Neuronal stem cell (in vitro differentiated cells): ENCODE measurements at regions not wholly inside any gene's neighbourhood (a gene's known extent, or its start where the extent isn't known, plus 50 kb on each side); places are given as distances from the start of the nearest gene placed in this dataset.

Experiments used
- DNase-seq: peaks from one replicate; pipeline ENCODE4 v3.0.0-alpha.2; 2013; ENCODE audit warnings: low spot score
- H2AFZ ChIP-seq: one replicate; pipeline ENCODE4 v1.6.1; 2013; ENCODE audit warnings: mild to moderate bottlenecking, low read length, inconsistent platforms
- H2AK5ac ChIP-seq: 2 replicates; pipeline ENCODE4 v1.6.1; 2013; ENCODE audit warnings: low read depth, mild to moderate bottlenecking, inconsistent platforms, low read length, moderate library complexity, mixed read lengths
- H2BK120ac ChIP-seq: 2 replicates; pipeline ENCODE4 v1.6.1; 2013; ENCODE audit warnings: low read depth, mild to moderate bottlenecking, inconsistent platforms, low read length, moderate library complexity, mixed read lengths
- H2BK12ac ChIP-seq: one replicate; pipeline ENCODE4 v1.6.1; 2013; ENCODE audit warnings: low read length, inconsistent platforms
- H2BK15ac ChIP-seq: 2 replicates; pipeline ENCODE4 v1.6.1; 2013; ENCODE audit warnings: mild to moderate bottlenecking, low read length, inconsistent platforms, mixed read lengths
- H2BK5ac ChIP-seq: one replicate; pipeline ENCODE4 v1.6.1; 2013; ENCODE audit warnings: inconsistent platforms, mild to moderate bottlenecking, low read length, moderate library complexity
- H3K14ac ChIP-seq: one replicate; pipeline ENCODE4 v1.6.1; 2013; ENCODE audit warnings: low read length, inconsistent platforms
- H3K18ac ChIP-seq: 2 replicates; pipeline ENCODE4 v1.6.1; 2013; ENCODE audit warnings: low read length, inconsistent platforms
- H3K23ac ChIP-seq: 2 replicates; pipeline ENCODE4 v1.6.1; 2013; ENCODE audit warnings: low read depth, mild to moderate bottlenecking, mixed read lengths, low read length, inconsistent platforms; ENCODE audit not compliant: poor library complexity
- H3K27ac ChIP-seq: replicated peaks from 3 replicates; pipeline ENCODE4 v1.5.1; 2013; ENCODE audit warnings: low read length, inconsistent platforms
- H3K27me3 ChIP-seq, 3 experiments: 2 replicates each; pipeline ENCODE4 v1.6.1; 2013; ENCODE audit warnings: low read length in 3 of 3, mild to moderate bottlenecking in 2 of 3, inconsistent platforms in 1 of 3, low read depth in 1 of 3, mixed read lengths in 1 of 3, moderate library complexity in 1 of 3; ENCODE audit not compliant: control insufficient read depth in 3 of 3, insufficient read depth in 3 of 3
- H3K36me3 ChIP-seq, 2 donors: replicated peaks in 1 of 2; 2 replicates each; pipeline ENCODE4 v1.6.1; 2013; ENCODE audit warnings: low read length in 2 of 2; ENCODE audit not compliant: control insufficient read depth in 2 of 2, insufficient read depth in 2 of 2
- H3K4ac ChIP-seq: 2 replicates; pipeline ENCODE4 v1.6.1; 2013; ENCODE audit warnings: inconsistent platforms, mild to moderate bottlenecking, low read length, moderate library complexity
- H3K4me1 ChIP-seq, 2 donors: 1 replicate in 1 of 2; 2 replicates in 1 of 2; pipeline ENCODE4 v1.6.1; 2013; ENCODE audit warnings: low read length in 2 of 2, low read depth in 1 of 2; ENCODE audit not compliant: control insufficient read depth in 2 of 2, insufficient read depth in 1 of 2
- H3K4me2 ChIP-seq: one replicate; pipeline ENCODE4 v1.6.1; 2013; ENCODE audit warnings: mild to moderate bottlenecking, low read length, inconsistent platforms; ENCODE audit not compliant: insufficient read depth, poor library complexity, severe bottlenecking
- H3K4me3 ChIP-seq, 2 donors: 2 replicates each; pipeline ENCODE4 v1.5.1; 2013; ENCODE audit warnings: low read length in 2 of 2, mild to moderate bottlenecking in 2 of 2, inconsistent platforms in 1 of 2, moderate library complexity in 1 of 2
- H3K79me1 ChIP-seq: one replicate; pipeline ENCODE4 v1.6.1; 2013; ENCODE audit warnings: low read depth, mild to moderate bottlenecking, inconsistent platforms, low read length, moderate library complexity
- H3K9ac ChIP-seq: one replicate; pipeline ENCODE4 v1.6.1; 2013; ENCODE audit warnings: mild to moderate bottlenecking, low read depth, low read length, inconsistent platforms; ENCODE audit not compliant: poor library complexity
- H3K9me3 ChIP-seq, 2 donors: replicated peaks in 1 of 2; 2 replicates each; pipeline versions ENCODE3 to v1.6.1; 2013; ENCODE audit warnings: low read length in 2 of 2, mild to moderate bottlenecking in 2 of 2, inconsistent platforms in 1 of 2, low read depth in 1 of 2, mixed read lengths in 1 of 2, moderate library complexity in 1 of 2; ENCODE audit not compliant: control insufficient read depth in 2 of 2, insufficient read depth in 1 of 2
- H4K8ac ChIP-seq: one replicate; pipeline ENCODE4 v1.6.1; 2013; ENCODE audit warnings: low read depth, mild to moderate bottlenecking, inconsistent platforms, low read length, moderate library complexity
- H4K91ac ChIP-seq: one replicate; pipeline ENCODE4 v1.6.1; 2013; ENCODE audit warnings: low read length, low read depth, mild to moderate bottlenecking, inconsistent platforms; ENCODE audit not compliant: poor library complexity
- WGBS, 2 donors: extraction: QIAGEN DNeasy Blood & Tissue Kit; methylation state at CpG; one replicate each; pipeline ENCODE4 v1.1.7; 2013; ENCODE audit warnings: missing lambda C conversion rate in 2 of 2, mixed read lengths in 1 of 2; ENCODE audit not compliant: insufficient read length in 2 of 2, insufficient replicate concordance in 1 of 2; ENCODE audit errors: extremely low coverage in 2 of 2; 5-methylcytosine and 5-hydroxymethylcytosine counted together

DNA sequence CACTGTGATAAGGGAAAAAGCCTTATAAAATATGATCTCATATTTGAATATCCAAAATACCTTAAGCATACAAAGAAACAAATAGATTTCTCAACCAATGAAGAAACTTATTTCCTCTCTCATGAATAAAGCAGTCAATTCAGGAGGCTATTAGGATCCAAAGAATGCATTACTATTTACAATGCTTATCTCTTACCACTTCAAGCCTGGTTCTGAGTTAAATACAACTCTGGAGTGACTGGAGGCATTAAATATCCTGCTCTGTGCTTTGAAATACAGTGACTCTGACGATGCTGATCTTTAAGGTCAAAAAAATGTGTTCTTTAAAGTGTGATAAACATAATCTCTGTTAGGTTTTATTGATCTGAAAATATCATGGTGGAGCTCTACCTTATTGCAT lies 493.2 kb downstream of the ZWINT start:
- H3K18ac ChIP-seq = no peak overlapping the region
- no peak overlapping the region for H2BK5ac ChIP-seq
- H3K4ac ChIP-seq = no peak overlapping the region
- H3K9ac ChIP-seq = no peak overlapping the region
- no peak overlapping the region for H3K4me2 ChIP-seq
- WGBS, 2 donors = no CpG with 5 or more reads among the region's 1 CpG
- H3K4me3 ChIP-seq = no peak overlapping the region
- no peaks in the 10 kb centered on the region for H3K9me3 ChIP-seq
- H4K91ac ChIP-seq = no peak overlapping the region
- no peaks in the 10 kb centered on the region for H3K27me3 ChIP-seq
- no peaks in the 10 kb centered on the region for H3K79me1 ChIP-seq
- no peak overlapping the region for H2AFZ ChIP-seq
- H4K8ac ChIP-seq = no peak overlapping the region
- H2BK12ac ChIP-seq = no peak overlapping the region
- H3K36me3 ChIP-seq = no peaks in the 10 kb centered on the region
- H3K14ac ChIP-seq = no peak overlapping the region
- H2AK5ac ChIP-seq = no peak overlapping the region
- H3K23ac ChIP-seq = no peak overlapping the region
- no peak overlapping the region for H2BK15ac ChIP-seq
- DNase-seq = no peak
- no peak overlapping the region for H3K27ac ChIP-seq
- no peak overlapping the region for H2BK120ac ChIP-seq
- no peaks in the 10 kb centered on the region for H3K4me1 ChIP-seq

DNA sequence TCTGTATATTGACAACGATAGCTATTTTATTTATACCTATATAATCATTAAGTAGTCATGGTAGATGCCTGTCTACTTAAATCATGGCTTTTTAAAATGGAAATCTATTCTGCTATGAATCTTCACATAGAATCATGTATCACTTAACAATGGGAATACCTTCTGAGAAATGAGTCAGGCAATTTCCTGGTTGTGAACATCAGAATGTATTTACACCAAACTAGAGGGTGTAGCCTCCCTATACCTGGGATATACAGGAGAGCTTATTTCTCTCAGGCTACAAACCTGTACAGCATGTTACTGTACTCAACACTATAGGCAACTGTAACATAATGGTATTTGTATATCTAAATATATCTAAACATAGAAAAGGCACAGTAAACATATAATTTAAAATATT lies 502.3 kb downstream of the ZWINT start:
- WGBS, 2 donors = no CpG with 5 or more reads among the region's 1 CpG
- H2BK15ac ChIP-seq = no peak overlapping the region
- no peak overlapping the region for H3K14ac ChIP-seq

DNA sequence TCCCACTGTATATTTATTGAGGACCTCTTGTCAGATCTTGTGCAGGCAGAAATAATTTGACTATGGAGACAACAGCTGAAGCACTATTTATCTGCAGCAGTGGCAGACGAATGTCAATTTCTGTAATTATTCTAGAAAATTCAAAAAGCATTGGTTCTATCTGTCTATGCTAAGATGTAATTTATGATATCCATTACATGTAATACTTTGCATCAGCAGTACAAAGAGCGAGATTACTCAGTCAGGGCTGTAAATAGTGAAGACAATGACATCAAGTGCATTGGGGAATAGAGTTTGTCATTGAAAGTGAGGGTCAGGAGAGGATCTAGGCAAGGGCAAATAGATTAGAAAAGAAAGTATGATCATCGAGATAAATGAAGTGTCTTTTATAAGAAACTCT lies 508.2 kb downstream of the ZWINT start:
- Histone ChIP-seq H3K4me1 (no peaks in the 10 kb centered on the region), H2BK120ac (no peak overlapping the region), H3K4ac (no peak overlapping the region), H3K4me3 (no peak overlapping the region), H2BK15ac (no peak overlapping the region), H3K18ac (no peak overlapping the region), H3K23ac (no peak overlapping the region), H3K9me3 (no peaks in the 10 kb centered on the region), H3K4me2 (no peak overlapping the region), H2BK5ac (no peak overlapping the region), H2AK5ac (no peak overlapping the region), H4K8ac (no peak overlapping the region), H3K79me1 (no peaks in the 10 kb centered on the region), H2AFZ (no peak overlapping the region), H3K9ac (no peak overlapping the region), H4K91ac (no peak overlapping the region), H3K27ac (no peak overlapping the region), H3K14ac (no peak overlapping the region), H3K36me3 (no peaks in the 10 kb centered on the region), H3K27me3 (no peaks in the 10 kb centered on the region), H2BK12ac (no peak overlapping the region)
- DNase-seq = no peak
- WGBS, 2 donors = no CpG with 5 or more reads among the region's 3 CpGs

More for the DNA sequence above, 502.3 kb downstream of the ZWINT start:
- no peak overlapping the region for H2AK5ac ChIP-seq
- H2BK5ac ChIP-seq = no peak overlapping the region
- no peak for DNase-seq
- H3K18ac ChIP-seq = no peak overlapping the region
- no peak overlapping the region for H3K9ac ChIP-seq
- no peak overlapping the region for H4K8ac ChIP-seq
- no peak overlapping the region for H3K4me2 ChIP-seq
- no peak overlapping the region for H2BK12ac ChIP-seq
- no peaks in the 10 kb centered on the region for H3K36me3 ChIP-seq
- no peak overlapping the region for H2BK120ac ChIP-seq
- no peak overlapping the region for H2AFZ ChIP-seq
- H3K79me1 ChIP-seq = no peaks in the 10 kb centered on the region
- no peak overlapping the region for H3K27ac ChIP-seq
- no peak overlapping the region for H3K4me3 ChIP-seq
- H3K4me1 ChIP-seq = no peaks in the 10 kb centered on the region
- no peak overlapping the region for H3K4ac ChIP-seq
- no peaks in the 10 kb centered on the region for H3K27me3 ChIP-seq
- no peak overlapping the region for H4K91ac ChIP-seq
- H3K23ac ChIP-seq = no peak overlapping the region
- peaks cover 2 to 4% of the 10 kb centered on the region in 2 donors for H3K9me3 ChIP-seq

DNA sequence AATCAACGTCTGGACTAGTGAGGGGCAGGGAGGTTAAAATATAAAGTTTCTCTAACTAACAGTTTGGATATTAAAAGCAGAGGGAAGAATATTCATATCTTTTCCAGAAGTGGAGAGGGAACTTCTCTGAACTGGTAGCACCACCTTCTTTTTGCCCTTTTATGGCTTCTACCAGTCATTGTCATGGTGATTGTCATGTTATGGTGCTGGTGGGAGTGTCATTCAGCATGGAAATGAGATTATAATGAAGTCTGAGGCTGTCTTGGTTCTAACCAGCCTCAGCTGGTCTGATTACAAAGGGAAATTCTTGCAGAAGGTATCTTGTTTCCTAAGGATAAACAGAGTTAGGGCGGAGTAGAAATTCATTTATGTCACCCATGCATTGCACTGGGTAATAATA lies 523.8 kb downstream of the ZWINT start:
- Histone ChIP-seq H3K14ac (no peak overlapping the region), H3K4ac (no peak overlapping the region), H3K23ac (no peak overlapping the region), H3K4me1 (no peaks in the 10 kb centered on the region), H3K27ac (no peak overlapping the region), H2BK120ac (no peak overlapping the region), H2BK15ac (no peak overlapping the region), H2BK5ac (no peak overlapping the region), H3K4me2 (no peak overlapping the region), H3K27me3 (no peaks in the 10 kb centered on the region), H3K79me1 (no peaks in the 10 kb centered on the region), H4K8ac (no peak overlapping the region), H3K9ac (no peak overlapping the region), H2AFZ (peak overlapping the region; percentile 10), H3K4me3 (no peak overlapping the region), H2AK5ac (no peak overlapping the region), H3K18ac (no peak overlapping the region), H3K36me3 (no peaks in the 10 kb centered on the region), H3K9me3 (no peaks in the 10 kb centered on the region), H4K91ac (no peak overlapping the region), H2BK12ac (no peak overlapping the region)
- no CpG with 5 or more reads among the region's 2 CpGs for WGBS, 2 donors
- DNase-seq = no peak
